Mesothelial cell of epicardium (in vitro differentiated cells): ENCODE measurements at regions not wholly inside any gene's neighbourhood (a gene's known extent, or its start where the extent isn't known, plus 50 kb on each side); places are given as distances from the start of the nearest gene placed in this dataset.
"Not testable (repeated sequence)": the region's sequence is repeated elsewhere in the genome, so short reads cannot be mapped to it uniquely, and the experiment has no call there.

Experiments used
- DNase-seq, 2 experiments: peaks; one replicate each; pipeline ENCODE4 v3.0.0; 2021; ENCODE audit warnings: low spot score in 2 of 2; ENCODE audit not compliant: unreplicated experiment in 2 of 2
- H3K27ac Mint-ChIP-seq: 2 replicates; pipeline ENCODE4 v1.8.0; 2021; ENCODE audit warnings: mixed read lengths
- H3K27me3 Mint-ChIP-seq: 2 replicates; pipeline ENCODE4 v1.8.0; 2021; ENCODE audit warnings: low read depth, mixed read lengths
- H3K36me3 Mint-ChIP-seq: 2 replicates; pipeline ENCODE4 v1.8.0; 2021; ENCODE audit warnings: mixed read lengths
- H3K4me1 Mint-ChIP-seq: 2 replicates; pipeline ENCODE4 v1.8.0; 2021; ENCODE audit warnings: mixed read lengths
- H3K4me3 Mint-ChIP-seq: 2 replicates; pipeline ENCODE4 v1.8.0; 2021; ENCODE audit warnings: mild to moderate bottlenecking, moderate library complexity, mixed read lengths
- H3K9me3 Mint-ChIP-seq: 2 replicates; pipeline ENCODE4 v1.8.0; 2021; ENCODE audit warnings: mixed read lengths
- CTCF ChIP-seq: fragments of 200-600 bp; sonication (generic); IDR thresholded peaks from one replicate; pipeline ENCODE4 v1.5.0; 2021; ENCODE audit warnings: antibody characterized with exemption; ENCODE audit not compliant: unreplicated experiment

- H3K27ac Mint-ChIP-seq, H3K9me3 Mint-ChIP-seq, H3K27me3 Mint-ChIP-seq, H3K4me1 Mint-ChIP-seq, H3K4me3 Mint-ChIP-seq, DNase-seq, H3K36me3 Mint-ChIP-seq: not testable (repeated sequence)
Measured at GRCh38 chr9:97099540-97099939, 60.6 kb upstream of the CTSV start.

- no peaks in the 10 kb centered on the region for H3K27me3 Mint-ChIP-seq
- no peaks in the 10 kb centered on the region for H3K9me3 Mint-ChIP-seq
- no peak for TF ChIP-seq CTCF
- H3K4me1 Mint-ChIP-seq = no peaks in the 10 kb centered on the region
- H3K36me3 Mint-ChIP-seq = no peaks in the 10 kb centered on the region
- no peak for DNase-seq
- no peak overlapping the region for H3K27ac Mint-ChIP-seq
- H3K4me3 Mint-ChIP-seq = no peak overlapping the region
Measured at GRCh38 chr9:97096793-97097192, 57.9 kb upstream of the CTSV start.

- Mint-ChIP-seq H3K4me1 (peaks cover 22% of the 10 kb centered on the region), H3K27ac (peak overlapping the region; percentile 66)
- not testable (repeated sequence) for H3K36me3 Mint-ChIP-seq, H3K27me3 Mint-ChIP-seq, H3K4me3 Mint-ChIP-seq, DNase-seq, H3K9me3 Mint-ChIP-seq
Measured at GRCh38 chr9:97089361-97089760, 50.4 kb upstream of the CTSV start.
